Naive B cell (primary cell): ENCODE measurements at regions not wholly inside any gene's neighbourhood (a gene's known extent, or its start where the extent isn't known, plus 50 kb on each side); places are given as distances from the start of the nearest gene placed in this dataset.
"Not testable (repeated sequence)": the region's sequence is repeated elsewhere in the genome, so short reads cannot be mapped to it uniquely, and the experiment has no call there.

Experiments
- ATAC-seq, 2 donors: fragments of 150-1000 bp; cut with Tn5 transposase; 2 replicates each; pipeline ENCODE4 v1.10.0; 2021; ENCODE audit warnings: low read depth in 2 of 2, mild to moderate bottlenecking in 2 of 2, moderate library complexity in 2 of 2
- DNase-seq: peaks from one replicate; pipeline ENCODE4 v3.0.0; 2022
- H3K27ac Mint-ChIP-seq, 6 donors: one replicate each; pipeline ENCODE4 v1.8.0; 2020 to 2022; ENCODE audit warnings: mild to moderate bottlenecking in 6 of 6, mixed read lengths in 6 of 6, moderate library complexity in 5 of 6, inconsistent platforms in 2 of 6
- H3K27me3 Mint-ChIP-seq, 3 donors: one replicate each; pipeline ENCODE4 v1.8.0; 2021 to 2022; ENCODE audit warnings: mixed read lengths in 3 of 3, mild to moderate bottlenecking in 1 of 3
- H3K36me3 Mint-ChIP-seq, 2 donors: one replicate each; pipeline ENCODE4 v1.8.0; 2020 to 2022; ENCODE audit warnings: mixed read lengths in 2 of 2, inconsistent platforms in 1 of 2, mild to moderate bottlenecking in 1 of 2
- H3K4me1 Mint-ChIP-seq, 3 donors: one replicate each; pipeline ENCODE4 v1.8.0; 2020 to 2022; ENCODE audit warnings: mixed read lengths in 3 of 3, inconsistent platforms in 1 of 3, mild to moderate bottlenecking in 1 of 3, moderate library complexity in 1 of 3
- H3K4me3 Mint-ChIP-seq, 8 donors: one replicate each; pipeline ENCODE4 v1.8.0; 2020 to 2022; ENCODE audit warnings: mild to moderate bottlenecking in 8 of 8, mixed read lengths in 8 of 8, moderate library complexity in 8 of 8, inconsistent platforms in 2 of 8
- H3K9me3 Mint-ChIP-seq, 7 donors: one replicate each; pipeline ENCODE4 v1.8.0; 2020 to 2022; ENCODE audit warnings: mixed read lengths in 7 of 7, mild to moderate bottlenecking in 5 of 7, inconsistent platforms in 2 of 7, moderate library complexity in 1 of 7

DNA sequence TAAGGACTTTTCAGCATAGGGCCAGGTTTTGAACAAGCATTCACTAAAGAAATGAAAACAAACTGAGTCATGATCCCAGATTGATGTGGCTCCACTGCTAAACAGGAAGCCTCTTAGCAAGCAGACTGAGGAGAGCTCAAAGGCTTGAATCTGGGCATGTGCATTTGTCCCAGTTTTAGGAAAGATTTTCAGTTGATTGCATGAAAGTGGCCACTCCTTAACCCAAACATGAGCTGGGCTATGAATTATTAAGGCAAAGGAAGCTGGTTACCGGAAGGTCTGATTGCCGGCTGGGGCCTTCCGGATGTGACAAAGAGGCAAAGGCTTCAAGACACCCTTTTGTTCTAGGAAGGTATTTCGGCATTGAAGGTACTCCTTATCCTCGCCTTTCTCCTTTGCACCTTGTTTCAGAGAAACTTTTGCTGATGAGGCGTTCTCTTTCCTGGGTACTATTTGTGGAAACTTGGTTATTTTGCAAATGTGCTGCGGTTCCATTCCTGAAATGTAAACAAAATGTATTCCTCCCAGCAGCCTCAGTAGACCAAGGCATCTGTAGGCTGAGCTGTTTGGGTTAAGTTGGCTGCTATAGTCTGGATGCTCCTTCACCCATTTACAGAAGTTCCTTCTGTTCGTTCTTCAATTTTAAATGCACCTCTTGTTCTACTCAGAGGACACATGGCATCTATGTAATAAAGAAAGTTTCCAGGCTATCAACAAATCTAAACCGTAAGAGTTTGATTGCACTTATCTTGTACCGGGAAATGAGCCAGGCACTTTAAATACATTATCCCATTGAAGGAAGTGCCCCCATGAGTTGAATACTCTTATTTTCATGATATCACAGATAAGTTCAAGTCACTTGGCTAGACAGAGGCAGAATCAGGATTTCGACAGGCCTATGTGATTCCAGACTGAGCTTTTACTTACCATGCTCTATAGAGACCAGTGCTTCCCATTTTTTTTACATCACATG lies 115.6 kb upstream of the METAP2 start:
- no peaks in the 10 kb centered on the region for H3K9me3 Mint-ChIP-seq
- no peak for ATAC-seq

DNA sequence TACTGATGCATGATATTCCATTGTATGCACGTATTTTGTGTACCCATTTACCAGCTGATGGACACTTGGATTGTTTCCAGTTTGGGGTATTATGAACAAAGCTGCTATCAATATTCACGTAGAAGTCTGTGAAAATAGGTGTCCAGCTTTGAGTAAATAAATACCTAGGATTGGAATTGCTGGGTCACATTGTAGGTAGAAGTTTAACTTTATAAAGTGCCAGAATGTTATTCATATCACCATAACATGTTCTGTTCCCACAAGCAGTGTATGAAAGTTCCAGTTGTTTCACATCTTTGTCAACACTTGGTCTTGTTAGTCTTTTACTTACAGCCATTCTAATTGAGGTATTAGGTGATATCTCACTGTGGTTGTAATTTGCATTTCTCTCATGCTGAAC lies 108.0 kb upstream of the METAP2 start:
- H3K9me3 Mint-ChIP-seq = no peaks in the 10 kb centered on the region
- H3K4me3 Mint-ChIP-seq = no peak overlapping the region
- no peak for ATAC-seq
- H3K36me3 Mint-ChIP-seq = no peaks in the 10 kb centered on the region
- H3K27me3 Mint-ChIP-seq = peaks cover 0 to 9% (median 0%) of the 10 kb centered on the region in 3 donors
- H3K27ac Mint-ChIP-seq = no peak overlapping the region
- peaks cover 6 to 14% (median 9%) of the 10 kb centered on the region in 3 donors for H3K4me1 Mint-ChIP-seq
- DNase-seq = no peak

More for the DNA sequence above, 115.6 kb upstream of the METAP2 start:
- Mint-ChIP-seq H3K27ac (no peak overlapping the region), H3K27me3 (peaks cover 0 to 14% (median 0%) of the 10 kb centered on the region in 3 donors), H3K4me3 (no peak overlapping the region), H3K36me3 (no peaks in the 10 kb centered on the region), H3K4me1 (peaks cover 6 to 14% (median 9%) of the 10 kb centered on the region in 3 donors)
- no peak for DNase-seq

DNA sequence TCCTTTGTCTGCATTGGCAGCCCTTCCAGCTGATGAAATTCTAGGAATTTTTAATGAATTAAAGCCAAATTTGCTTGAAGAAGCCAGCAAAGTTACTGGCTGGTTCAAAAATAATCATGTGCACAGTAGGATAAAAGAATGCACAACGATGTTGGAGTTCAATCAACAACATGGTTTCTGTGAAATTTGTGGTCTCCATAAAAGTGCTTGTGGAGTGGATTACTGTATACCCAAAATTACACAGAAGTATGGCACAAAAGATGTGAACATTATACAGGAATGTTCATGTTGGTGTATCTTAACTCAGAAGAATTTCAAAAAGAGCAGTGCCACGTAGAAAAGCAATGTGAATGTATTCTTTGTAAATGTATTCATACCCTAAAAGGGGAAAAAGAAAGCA lies 105.0 kb upstream of the METAP2 start:
- Mint-ChIP-seq H3K4me3 (no peak overlapping the region), H3K27ac (no peak overlapping the region), H3K4me1 (no peaks in the 10 kb centered on the region), H3K9me3 (no peaks in the 10 kb centered on the region), H3K27me3 (peaks cover 0 to 11% (median 0%) of the 10 kb centered on the region in 3 donors), H3K36me3 (no peaks in the 10 kb centered on the region)
- ATAC-seq = no peak
- DNase-seq = no peak

DNA sequence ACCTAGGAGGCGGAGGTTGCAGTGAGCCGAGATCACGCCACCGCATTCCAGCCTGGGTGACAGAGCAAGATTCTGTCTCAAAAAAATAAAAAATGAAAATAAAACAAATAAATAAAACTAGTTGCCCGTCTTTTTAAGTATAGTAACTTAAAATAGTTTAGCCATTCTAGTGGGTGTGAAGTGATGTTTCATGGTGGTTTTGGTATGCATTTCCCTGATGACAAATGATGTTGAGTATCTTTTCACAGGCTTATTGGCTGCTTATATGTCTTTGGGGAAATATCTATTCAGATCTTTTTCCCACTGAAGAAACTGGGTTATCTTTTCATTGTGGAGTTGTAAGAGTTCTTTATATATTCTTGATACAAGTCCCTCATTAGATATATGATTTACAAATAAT lies 102.4 kb upstream of the METAP2 start:
- no peaks in the 10 kb centered on the region for H3K9me3 Mint-ChIP-seq
- H3K36me3 Mint-ChIP-seq = no peaks in the 10 kb centered on the region
- no peak overlapping the region for H3K27ac Mint-ChIP-seq
- ATAC-seq (no peak), DNase-seq (no peak)
- no peak overlapping the region for H3K4me3 Mint-ChIP-seq
- no peaks in the 10 kb centered on the region for H3K4me1 Mint-ChIP-seq
- H3K27me3 Mint-ChIP-seq = peaks cover 0 to 11% (median 0%) of the 10 kb centered on the region in 3 donors

DNA sequence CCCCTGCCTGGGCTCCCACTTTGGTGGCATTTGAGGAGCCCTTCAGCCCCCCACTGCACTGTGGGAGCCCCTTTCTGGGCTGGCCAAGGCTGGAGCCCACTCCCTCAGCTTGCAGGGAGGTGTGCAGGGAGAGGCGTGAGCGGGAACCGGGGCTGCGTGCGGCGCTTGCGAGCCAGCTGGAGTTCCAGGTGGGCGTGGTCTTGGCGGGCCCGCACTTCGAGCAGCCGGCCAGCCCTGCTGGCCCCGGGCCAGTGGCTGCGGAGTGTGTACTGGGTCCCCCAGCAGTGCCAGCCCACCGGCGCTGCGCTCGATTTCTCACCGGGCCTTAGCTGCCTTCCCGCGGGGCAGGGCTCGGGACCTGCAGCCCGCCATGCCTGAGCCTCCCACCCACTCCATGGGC lies 94.5 kb upstream of the METAP2 start:
- ATAC-seq, DNase-seq, H3K36me3 Mint-ChIP-seq, H3K9me3 Mint-ChIP-seq, H3K27ac Mint-ChIP-seq, H3K4me3 Mint-ChIP-seq, H3K4me1 Mint-ChIP-seq: not testable (repeated sequence)
- peaks cover 0 to 13% (median 0%) of the 10 kb centered on the region in 3 donors for H3K27me3 Mint-ChIP-seq

DNA sequence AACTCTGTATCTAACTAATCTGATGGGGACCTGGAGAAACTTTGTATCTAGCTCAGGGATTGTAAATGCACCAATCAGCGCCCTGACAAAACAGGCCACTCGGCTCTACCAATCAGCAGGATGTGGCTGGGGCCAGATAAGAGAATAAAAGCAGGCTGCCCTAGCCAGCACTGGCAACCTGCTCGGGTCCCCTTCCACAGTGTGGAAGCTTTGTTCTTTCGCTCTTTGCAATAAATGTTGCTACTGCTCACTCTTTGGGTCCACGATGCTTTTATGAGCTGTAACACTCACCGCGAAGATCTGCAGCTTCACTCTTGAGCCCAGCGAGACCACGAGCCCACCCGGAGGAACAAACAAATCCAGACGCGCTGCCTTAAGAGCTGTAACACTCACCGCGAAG lies 93.6 kb upstream of the METAP2 start:
- H3K36me3 Mint-ChIP-seq, DNase-seq, H3K4me1 Mint-ChIP-seq, H3K4me3 Mint-ChIP-seq, H3K9me3 Mint-ChIP-seq, ATAC-seq: not testable (repeated sequence)
- H3K27ac Mint-ChIP-seq = peak overlapping the region in 2 of 6 donors; percentile 42 to 82
- H3K27me3 Mint-ChIP-seq = peaks cover 0 to 13% (median 0%) of the 10 kb centered on the region in 3 donors

DNA sequence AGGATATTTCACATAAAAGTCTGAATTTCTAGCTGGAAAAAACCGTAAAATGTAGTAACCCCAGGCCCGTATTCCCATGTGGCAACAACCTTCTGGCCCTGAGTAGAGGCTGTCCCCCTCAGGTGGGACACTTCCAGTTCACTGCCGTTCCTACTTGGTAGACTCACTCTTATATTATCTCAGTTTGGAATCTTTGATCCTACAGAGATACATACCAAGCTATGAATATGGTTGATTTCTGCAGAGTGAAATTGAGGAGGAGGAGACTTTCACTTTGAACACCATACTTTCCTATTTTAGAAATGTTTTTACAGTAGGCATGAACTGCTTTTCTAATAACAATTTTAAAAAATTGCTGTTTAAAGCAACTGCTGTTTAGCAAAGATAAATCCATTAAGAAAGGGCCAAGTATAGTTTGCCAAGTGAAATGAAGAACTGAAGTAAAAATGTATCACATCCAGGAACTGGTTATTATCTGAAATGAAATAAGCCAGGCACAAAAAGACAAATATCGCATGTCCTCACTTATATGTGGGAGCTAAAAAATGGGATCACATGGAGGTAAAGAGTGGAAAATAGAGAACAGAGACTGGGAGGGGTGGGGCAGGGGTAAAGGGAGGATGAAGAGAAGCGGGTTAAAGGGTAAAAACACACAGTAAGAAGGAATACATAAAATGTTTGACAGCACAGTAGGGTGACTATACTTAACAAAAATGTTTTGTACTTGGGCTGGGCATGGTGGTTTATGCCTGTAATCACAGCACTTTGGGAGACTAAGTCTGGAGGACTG lies 92.8 kb upstream of the METAP2 start:
- no peaks in the 10 kb centered on the region for H3K4me1 Mint-ChIP-seq

DNA sequence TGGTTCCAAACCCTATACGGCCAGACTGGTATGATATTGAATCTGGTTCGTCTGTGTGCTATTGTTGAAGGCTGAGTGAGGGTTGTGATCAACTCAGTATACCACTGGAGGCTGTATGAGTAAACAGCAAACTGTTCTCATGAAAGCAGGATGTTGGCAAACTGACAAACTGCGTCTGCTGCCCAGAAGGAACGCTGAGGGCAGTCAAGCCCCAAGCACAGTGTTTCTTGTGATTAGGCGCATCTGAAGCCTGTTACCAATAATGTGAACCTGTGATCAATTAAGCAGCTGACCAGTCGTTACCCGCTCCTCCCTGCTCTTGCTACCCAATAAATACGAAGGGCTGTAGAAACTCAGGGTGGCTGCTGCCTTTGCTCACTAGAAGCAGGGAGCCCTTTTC lies 90.0 kb upstream of the METAP2 start:
- not testable (repeated sequence) for H3K4me3 Mint-ChIP-seq, H3K9me3 Mint-ChIP-seq, ATAC-seq, H3K36me3 Mint-ChIP-seq, DNase-seq, H3K4me1 Mint-ChIP-seq, H3K27ac Mint-ChIP-seq
- H3K27me3 Mint-ChIP-seq = peaks cover 4 to 13% (median 4%) of the 10 kb centered on the region in 3 donors

More for the DNA sequence above, 92.8 kb upstream of the METAP2 start:
- Mint-ChIP-seq H3K36me3 (no peaks in the 10 kb centered on the region), H3K4me3 (no peak overlapping the region), H3K27ac (no peak overlapping the region), H3K27me3 (peaks cover 0 to 13% (median 0%) of the 10 kb centered on the region in 3 donors), H3K9me3 (no peaks in the 10 kb centered on the region)
- no peak for ATAC-seq
- DNase-seq = no peak

DNA sequence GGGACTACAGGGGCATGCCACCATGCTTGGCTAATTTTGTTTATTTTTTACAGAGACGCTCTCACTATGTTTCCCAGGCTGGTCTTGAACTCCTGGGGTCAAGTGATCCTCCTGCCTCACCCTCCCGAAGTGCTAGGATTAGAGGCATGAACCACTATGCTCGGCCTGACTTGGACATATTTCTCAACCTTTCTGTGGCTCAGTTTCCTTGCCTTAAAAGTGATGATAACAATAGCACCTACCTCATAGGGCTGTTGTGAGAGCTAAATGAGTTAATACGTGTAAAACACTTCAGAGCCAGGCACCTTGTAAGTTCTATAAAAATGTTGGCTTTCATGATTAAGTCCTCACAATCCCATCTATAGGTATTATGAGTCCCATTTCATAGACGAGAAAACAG lies 89.2 kb upstream of the METAP2 start:
- Mint-ChIP-seq H3K4me3 (no peak overlapping the region), H3K27me3 (peaks cover 7 to 10% (median 7%) of the 10 kb centered on the region in 3 donors), H3K36me3 (no peaks in the 10 kb centered on the region), H3K27ac (peak overlapping the region in 1 of 6 donors; percentile 28), H3K9me3 (no peaks in the 10 kb centered on the region), H3K4me1 (no peaks in the 10 kb centered on the region)
- no peak for DNase-seq
- no peak for ATAC-seq

DNA sequence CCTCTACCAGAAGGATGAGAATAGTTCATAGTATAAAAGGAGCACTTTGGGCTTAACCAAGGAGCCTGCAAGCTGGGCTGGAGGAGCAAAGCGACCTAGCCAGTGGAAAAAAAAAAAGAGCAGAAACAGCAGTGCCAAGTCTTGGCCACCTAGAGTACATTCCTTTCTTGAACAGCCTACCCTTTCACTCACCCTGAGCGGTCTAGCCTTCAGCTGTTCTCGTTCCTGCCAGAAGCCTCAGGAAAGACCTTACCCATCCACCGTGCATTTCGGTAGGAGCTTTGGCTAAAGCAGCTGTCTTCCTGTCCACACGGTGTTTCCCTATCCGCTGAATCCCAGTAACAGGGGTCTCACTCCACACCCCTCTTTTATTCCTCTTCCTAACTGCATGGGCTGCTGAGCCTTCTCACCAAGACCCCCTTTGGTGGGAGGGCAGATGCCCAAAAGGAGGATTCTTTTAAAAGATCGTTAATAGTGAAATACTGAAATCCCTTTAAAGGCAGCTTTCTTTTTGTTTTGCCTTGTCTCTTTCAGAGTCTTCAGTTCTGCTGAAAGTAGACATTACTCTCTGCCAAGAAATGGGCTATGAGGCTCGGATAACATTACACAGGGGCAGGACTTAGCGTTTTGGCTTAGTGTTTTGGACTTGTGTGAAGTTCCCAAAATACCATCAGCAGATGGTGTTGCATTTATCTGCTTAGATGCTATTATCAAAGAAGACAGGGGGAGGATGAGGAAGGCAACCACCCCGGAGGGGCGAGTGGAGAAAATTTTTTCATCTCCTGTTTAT lies 88.5 kb upstream of the METAP2 start:
- Mint-ChIP-seq H3K4me1 (peaks cover 0 to 4% (median 0%) of the 10 kb centered on the region in 3 donors), H3K27me3 (peaks cover 7 to 13% (median 10%) of the 10 kb centered on the region in 3 donors), H3K27ac (no peak overlapping the region), H3K9me3 (no peaks in the 10 kb centered on the region), H3K4me3 (no peak overlapping the region), H3K36me3 (no peaks in the 10 kb centered on the region)
- DNase-seq (no peak), ATAC-seq (no peak)

DNA sequence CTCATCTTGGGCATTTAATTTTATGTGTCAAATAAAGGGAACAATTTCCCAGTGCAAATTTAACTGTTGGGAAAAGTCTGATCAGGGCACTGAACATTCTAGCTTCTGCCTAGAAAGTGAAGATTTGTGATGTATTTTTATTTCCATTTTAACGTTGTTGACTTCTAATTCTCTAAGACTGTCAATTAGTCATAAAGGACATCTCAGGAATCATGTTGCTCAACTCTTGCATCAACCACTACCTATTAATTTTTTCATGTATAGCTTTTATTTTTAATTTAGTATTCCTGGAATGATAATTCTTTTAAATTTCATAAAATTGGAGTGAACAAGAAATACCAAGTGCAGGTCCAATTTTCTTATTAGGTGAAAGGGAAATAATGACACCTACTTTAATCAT lies 87.9 kb upstream of the METAP2 start:
- no peaks in the 10 kb centered on the region for H3K36me3 Mint-ChIP-seq
- no peaks in the 10 kb centered on the region for H3K9me3 Mint-ChIP-seq
- DNase-seq (no peak), ATAC-seq (no peak)
- peaks cover 0 to 5% (median 5%) of the 10 kb centered on the region in 3 donors for H3K4me1 Mint-ChIP-seq
- no peak overlapping the region for H3K4me3 Mint-ChIP-seq
- no peak overlapping the region for H3K27ac Mint-ChIP-seq
- H3K27me3 Mint-ChIP-seq = peaks cover 7 to 13% (median 10%) of the 10 kb centered on the region in 3 donors

DNA sequence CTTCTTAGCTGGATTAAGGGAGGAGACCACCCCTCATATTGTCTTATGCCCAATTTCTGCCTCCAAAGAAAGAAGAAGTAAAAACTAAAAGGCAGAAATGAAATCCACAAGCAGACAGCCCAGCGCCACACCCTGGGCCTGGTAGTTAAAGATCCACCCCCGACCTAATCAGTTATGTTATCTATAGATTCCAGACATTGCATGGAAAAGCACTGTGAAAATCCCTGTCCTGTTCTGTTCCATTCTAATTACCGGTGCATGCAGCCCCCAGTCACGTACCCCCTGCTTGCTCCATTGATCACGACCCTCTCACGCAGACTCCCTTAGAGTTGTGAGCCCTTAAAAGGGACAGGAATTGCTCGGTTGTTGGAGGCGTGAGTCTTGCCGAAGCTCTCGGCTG lies 85.7 kb upstream of the METAP2 start:
- DNase-seq, ATAC-seq, H3K36me3 Mint-ChIP-seq, H3K4me1 Mint-ChIP-seq, H3K9me3 Mint-ChIP-seq, H3K4me3 Mint-ChIP-seq: not testable (repeated sequence)
- Mint-ChIP-seq H3K27ac (peak overlapping the region in 1 of 6 donors; percentile 7), H3K27me3 (peaks cover under 1 to 13% (median 7%) of the 10 kb centered on the region in 3 donors)

DNA sequence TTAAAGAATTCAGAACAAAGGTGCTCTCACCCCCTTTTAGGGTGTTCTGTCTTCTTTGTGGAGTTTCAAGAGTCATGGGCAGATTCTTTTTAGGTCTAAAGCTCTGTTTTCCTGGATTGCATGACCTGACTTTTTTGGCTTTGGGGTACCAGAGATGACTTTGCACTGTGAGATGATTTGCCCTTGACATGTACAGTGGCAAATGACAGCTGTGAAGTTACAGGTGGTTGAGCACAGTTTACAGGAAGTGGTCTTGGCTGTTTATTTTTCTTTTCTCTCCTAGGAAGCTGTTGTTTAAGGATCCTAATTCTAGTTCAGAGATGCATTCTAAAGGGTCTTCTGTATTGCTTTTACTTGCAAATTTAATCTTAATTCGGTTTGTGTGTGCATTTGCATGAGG lies 83.8 kb upstream of the METAP2 start:
- H3K27ac Mint-ChIP-seq = peak overlapping the region in 1 of 6 donors; percentile 28
- peaks cover 0 to 8% of the 10 kb centered on the region in 2 donors for H3K36me3 Mint-ChIP-seq
- H3K9me3 Mint-ChIP-seq = peaks cover 0 to 16% (median 5%) of the 10 kb centered on the region in 7 donors
- ATAC-seq = peak in 1 of 2 donors; percentile 30
- H3K4me3 Mint-ChIP-seq = no peak overlapping the region
- peaks cover 0 to 7% (median 5%) of the 10 kb centered on the region in 3 donors for H3K4me1 Mint-ChIP-seq
- DNase-seq = no peak
- peaks cover 10 to 21% (median 20%) of the 10 kb centered on the region in 3 donors for H3K27me3 Mint-ChIP-seq
